Skeletal muscle cell (primary cell): ENCODE measurements at regions not wholly inside any gene's neighbourhood (a gene's known extent, or its start where the extent isn't known, plus 50 kb on each side); places are given as distances from the start of the nearest gene placed in this dataset.
A peak's percentile ranks its signal among the peaks of the same experiment; 100 is the strongest.
"Not testable (repeated sequence)": the region's sequence is repeated elsewhere in the genome, so short reads cannot be mapped to it uniquely, and the experiment has no call there.

ENCODE experiments used
- DNase-seq: peaks from one replicate; pipeline ENCODE4 v3.0.0-alpha.2; 2010; ENCODE audit warnings: low read depth
- H3K4me3 ChIP-seq: 2 replicates; pipeline ENCODE4 v1.5.1; 2011; ENCODE audit warnings: low read depth, mild to moderate bottlenecking, control low read depth, low read length, moderate library complexity

GRCh38 chr16:58931436-58931835 is 197.3 kb upstream of the GOT2 start:
- no peak for DNase-seq
- H3K4me3 ChIP-seq = no peak overlapping the region

DNA sequence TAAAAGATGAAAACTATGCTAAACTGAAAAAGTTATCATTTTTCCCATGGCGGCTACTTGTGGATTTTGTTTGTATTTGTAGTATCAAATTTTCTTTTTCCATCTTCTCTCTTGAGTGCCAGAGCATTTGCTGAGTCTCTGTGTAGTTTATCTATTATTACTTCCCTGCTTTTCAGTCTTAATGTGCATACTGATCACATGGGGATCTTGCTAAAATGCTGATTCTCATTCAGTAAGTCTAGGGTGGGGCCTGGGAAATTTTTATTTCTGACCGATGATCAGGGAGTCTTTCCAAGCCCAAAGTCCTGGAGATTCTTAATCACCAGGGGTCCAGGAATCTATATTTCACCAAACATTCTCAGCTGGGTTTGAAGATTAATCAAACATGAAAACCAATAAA is 189.0 kb upstream of the GOT2 start:
- no peak for DNase-seq
- no peak overlapping the region for H3K4me3 ChIP-seq

- no peak overlapping the region for H3K4me3 ChIP-seq
- DNase-seq = no peak
Observed at GRCh38 chr16:58913456-58913855, 179.3 kb upstream of the GOT2 start.

DNA sequence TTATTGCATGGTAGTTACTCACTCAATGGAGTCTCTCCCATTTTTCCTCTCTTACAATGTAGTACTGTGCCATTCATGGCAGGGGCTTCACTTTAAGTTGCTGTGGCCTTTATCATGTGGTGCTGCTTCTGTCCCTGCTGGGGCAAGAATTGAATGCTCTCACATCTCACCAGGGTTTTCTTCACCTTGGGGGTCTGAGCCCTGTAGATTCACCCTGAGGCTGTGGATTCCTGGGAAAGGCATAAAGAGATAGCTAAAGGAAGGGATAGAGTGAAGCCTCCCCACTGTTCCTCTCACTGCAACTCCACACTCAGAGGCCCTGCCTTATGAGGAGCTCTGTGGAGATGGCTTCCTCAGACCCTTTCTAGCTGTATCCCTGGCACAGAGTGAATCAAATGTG is 178.5 kb upstream of the GOT2 start:
- no peak for DNase-seq

DNA sequence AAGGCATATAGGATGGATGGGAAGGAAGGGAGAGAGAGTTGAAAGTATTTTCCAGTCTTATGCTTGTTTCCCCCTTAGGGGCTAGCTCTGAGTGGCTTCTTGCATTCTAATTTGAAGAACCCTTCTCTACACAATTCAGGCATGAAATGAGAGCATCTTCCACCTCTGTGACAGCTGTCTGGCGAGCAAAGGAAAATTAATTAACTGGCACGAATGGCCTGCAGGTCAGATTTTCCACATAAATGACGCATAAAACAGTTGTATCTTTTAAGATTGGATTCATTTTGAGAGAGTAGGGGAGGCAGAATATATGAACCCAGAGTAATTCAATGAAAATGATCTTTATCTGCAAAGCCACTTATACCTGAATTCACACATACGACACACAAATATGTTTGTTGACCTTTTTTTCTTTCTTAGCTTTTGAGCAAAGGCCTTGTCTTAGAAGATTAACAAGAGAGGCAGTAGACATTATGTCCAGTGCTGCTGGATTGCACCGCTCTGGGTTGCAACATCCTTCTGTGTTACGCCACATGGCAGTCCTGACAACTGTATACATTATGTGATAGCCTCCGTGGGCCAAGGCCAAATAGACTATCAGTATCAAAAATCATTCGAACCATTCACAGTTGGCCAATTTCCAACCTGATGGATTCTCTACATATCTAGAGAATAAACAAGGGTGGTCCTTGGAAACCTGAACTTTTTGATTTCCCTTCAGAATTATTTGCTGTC is 173.0 kb upstream of the GOT2 start:
- DNase-seq = no peak
- no peak overlapping the region for H3K4me3 ChIP-seq

More for the DNA sequence above, 178.5 kb upstream of the GOT2 start:
- no peak overlapping the region for H3K4me3 ChIP-seq

DNA sequence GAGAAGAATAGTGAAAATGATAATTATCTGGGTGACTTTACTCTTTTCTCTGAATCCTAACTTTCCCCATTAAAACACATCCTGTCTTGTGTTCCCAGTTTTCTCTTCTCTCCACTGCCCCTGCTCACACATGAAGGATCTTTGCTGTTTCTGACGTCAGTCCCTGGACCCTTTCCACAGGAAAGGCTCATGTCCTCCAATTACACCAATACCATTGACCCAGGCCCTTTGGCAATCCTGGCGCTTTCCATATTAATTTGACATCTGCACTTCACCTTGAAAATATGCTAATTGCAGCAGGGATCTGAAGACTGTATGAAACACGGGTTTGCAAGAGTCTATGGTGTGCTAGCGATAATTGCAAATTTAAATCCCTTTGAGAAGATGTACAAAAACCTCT is 170.2 kb upstream of the GOT2 start:
- H3K4me3 ChIP-seq = no peak overlapping the region
- no peak for DNase-seq

GRCh38 chr16:58889516-58889915 is 155.4 kb upstream of the GOT2 start:
- DNase-seq = no peak
- H3K4me3 ChIP-seq = no peak overlapping the region

GRCh38 chr16:58885528-58886170 is 151.5 kb upstream of the GOT2 start:
- no peak overlapping the region for H3K4me3 ChIP-seq

GRCh38 chr16:58884141-58884540 is 150.0 kb upstream of the GOT2 start:
- no peak overlapping the region for H3K4me3 ChIP-seq
- DNase-seq = no peak

More at GRCh38 chr16:58885528-58886170, 151.5 kb upstream of the GOT2 start:
- peak; percentile 4 for DNase-seq

DNA sequence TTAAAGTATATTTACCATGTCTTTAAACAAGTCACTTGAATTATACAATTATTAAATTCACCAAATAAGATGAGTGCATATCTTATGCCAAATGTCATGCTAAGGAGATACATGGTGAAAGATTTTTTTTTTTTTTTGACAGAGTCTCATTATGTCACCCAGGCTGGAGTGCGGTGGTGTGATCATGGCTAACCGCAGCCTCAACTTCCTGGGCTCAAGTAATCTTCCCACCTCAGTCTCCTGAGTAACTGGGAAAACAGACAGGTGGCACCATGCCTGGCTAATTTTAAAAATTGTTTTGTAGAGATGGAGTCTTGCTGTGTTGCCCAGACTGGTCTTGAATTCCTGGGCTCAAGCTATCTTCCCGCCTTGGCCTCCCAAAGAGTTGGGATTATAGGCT is 149.0 kb upstream of the GOT2 start:
- H3K4me3 ChIP-seq = no peak overlapping the region
- DNase-seq = no peak

DNA sequence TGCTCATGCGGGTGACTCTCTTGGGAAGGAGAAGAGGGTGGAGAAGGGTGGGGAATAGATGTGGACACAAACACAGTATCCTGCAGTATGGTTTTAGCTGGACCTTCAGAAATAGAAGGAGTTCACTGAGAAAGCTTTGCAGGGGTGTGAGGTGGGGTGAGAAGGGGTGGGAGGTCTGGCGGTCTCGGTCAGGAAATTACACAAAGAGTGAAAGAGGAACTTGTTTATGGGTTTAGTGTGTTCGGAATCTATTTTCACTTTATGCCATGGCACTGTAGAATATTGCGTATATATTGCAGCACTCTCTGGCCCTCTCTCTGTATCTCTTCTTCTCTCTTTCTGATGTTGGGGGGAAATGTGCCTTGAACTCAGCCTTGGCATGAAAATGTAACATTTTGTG is 148.2 kb upstream of the GOT2 start:
- DNase-seq = no peak
- no peak overlapping the region for H3K4me3 ChIP-seq

GRCh38 chr16:58878641-58879040 is 144.5 kb upstream of the GOT2 start:
- not testable (repeated sequence) for H3K4me3 ChIP-seq, DNase-seq

- H3K4me3 ChIP-seq = no peak overlapping the region
Observed at GRCh38 chr16:58866935-58867334, 132.8 kb upstream of the GOT2 start.

DNA sequence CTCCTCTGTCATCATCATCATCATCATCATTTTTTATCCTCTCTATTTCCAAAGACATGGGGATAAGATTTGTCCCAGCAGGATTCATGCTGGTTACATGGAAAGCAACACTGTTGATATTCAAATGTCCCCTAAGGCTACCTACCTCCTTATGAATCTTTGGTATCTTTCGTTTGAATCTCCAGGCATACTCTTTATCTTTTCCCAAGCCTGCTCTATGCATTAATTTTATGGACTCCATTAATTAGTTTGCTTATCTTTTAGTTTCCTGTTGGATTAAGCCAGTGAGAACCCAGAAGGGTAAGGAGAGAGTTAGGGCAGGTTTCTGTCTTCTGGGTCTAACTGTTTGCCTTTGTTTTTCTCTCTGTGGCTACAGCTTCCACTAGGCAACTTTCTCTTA is 129.6 kb upstream of the GOT2 start:
- no peak for DNase-seq
- H3K4me3 ChIP-seq = no peak overlapping the region

More at GRCh38 chr16:58866935-58867334, 132.8 kb upstream of the GOT2 start:
- DNase-seq = no peak

DNA sequence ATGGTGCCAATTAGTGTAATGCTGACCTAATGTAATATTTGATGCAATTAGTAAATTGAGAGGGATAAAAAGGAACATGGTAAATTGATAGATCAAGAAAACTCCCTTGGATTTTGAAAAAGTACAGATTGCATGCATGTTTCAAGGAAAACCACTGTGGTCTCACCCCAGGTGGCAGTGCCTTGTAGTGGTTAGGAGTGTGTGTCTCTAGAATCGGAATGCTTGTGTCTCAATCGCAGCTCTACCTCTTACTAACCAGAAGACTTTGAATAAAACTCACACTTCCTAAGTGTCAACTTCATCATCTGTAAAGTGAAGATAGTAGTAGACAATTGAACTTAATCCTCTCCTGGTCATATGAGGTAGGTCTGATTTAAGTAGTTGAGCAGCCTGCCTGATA is 128.9 kb upstream of the GOT2 start:
- H3K4me3 ChIP-seq = no peak overlapping the region
- DNase-seq = no peak

GRCh38 chr16:58862334-58863021 is 128.4 kb upstream of the GOT2 start:
- no peak for DNase-seq
- H3K4me3 ChIP-seq = no peak overlapping the region

- H3K4me3 ChIP-seq = no peak overlapping the region
- no peak for DNase-seq
Observed at GRCh38 chr16:58859958-58860669, 126.0 kb upstream of the GOT2 start.

- DNase-seq = not testable (repeated sequence)
Observed at GRCh38 chr16:58858577-58858976, 124.5 kb upstream of the GOT2 start.

GRCh38 chr16:58855291-58855863 is 121.3 kb upstream of the GOT2 start:
- no peak for DNase-seq
- no peak overlapping the region for H3K4me3 ChIP-seq

More at GRCh38 chr16:58858577-58858976, 124.5 kb upstream of the GOT2 start:
- H3K4me3 ChIP-seq = not testable (repeated sequence)
